Stimulated activated CD8-positive, alpha-beta memory T cell treated with anti-CD3 and anti-CD28 coated beads, Interleukin-12 subunit alpha, Interleukin-12 subunit beta, amount 100 ng/mL, for 4 hours (primary cell): ENCODE measurements at regions not wholly inside any gene's neighbourhood (a gene's known extent, or its start where the extent isn't known, plus 50 kb on each side); places are given as distances from the start of the nearest gene placed in this dataset.

Experiments
- DNase-seq: peaks from one replicate; pipeline ENCODE4 v3.0.0-alpha.2; 2020; ENCODE audit warnings: low read depth

DNA sequence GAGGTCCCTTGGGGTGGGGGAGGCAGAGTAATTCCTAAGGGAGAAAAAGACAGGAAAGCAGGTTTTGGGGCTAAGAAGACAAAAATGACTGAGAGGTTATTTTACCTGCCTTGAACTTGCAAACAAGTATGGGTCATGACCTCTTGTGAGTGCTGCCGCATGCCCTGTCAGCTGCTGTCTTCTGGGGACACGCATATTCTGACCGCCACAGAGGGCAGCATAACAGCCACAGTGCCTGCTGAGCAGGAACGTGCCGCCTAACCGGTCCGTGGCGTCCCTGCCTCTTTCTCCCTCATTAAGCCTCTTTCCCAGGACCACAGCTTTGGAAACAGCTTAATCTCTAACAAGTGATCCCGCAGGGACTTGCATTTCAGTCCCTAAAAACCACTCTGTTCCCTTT, 51.3 kb upstream of the KCNA1 start:
- no peak for DNase-seq

DNA sequence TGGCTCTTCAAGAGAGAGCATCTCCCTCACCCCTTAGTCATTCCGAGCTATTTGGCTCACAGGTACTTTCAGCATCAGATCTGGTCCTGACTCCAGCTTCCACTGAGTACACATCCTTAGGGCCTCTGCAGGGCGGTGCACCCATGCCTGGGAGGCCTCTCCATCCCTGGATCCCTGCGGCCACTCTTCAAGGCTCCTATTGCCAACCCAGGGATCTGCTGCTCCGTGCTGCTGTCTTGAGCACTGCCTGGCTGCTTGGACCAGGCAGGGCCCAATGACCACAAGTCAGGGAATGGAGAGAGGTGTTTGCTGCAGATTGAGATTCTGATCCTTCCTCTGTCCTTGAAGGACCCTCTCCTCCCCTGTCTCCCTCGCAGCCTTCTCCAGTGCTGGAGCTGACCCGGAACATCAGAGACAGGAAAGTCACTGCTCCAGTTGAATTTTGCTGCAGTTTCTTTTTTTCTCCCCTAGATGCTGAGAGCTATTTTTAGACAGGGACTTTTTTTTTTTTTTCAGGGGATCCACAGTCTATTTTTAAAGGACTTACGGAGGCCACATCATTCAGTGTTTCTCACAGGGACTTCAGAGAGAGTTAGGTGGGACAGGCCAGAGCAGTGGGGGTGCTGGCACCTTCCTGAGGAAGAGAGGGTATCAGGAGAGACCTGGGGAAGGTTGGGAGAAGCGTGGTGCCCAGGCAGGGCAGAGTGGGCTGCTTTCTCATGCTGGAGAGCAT, 50.1 kb upstream of the KCNA1 start:
- DNase-seq, result no peak
